Activated naive CD8-positive, alpha-beta T cell treated with anti-CD3 and anti-CD28 coated beads for 36 hours (primary cell): ENCODE measurements at regions not wholly inside any gene's neighbourhood (a gene's known extent, or its start where the extent isn't known, plus 50 kb on each side); places are given as distances from the start of the nearest gene placed in this dataset.
A peak's percentile ranks its signal among the peaks of the same experiment; 100 is the strongest.
"Not testable (repeated sequence)": the region's sequence is repeated elsewhere in the genome, so short reads cannot be mapped to it uniquely, and the experiment has no call there.

Source experiments
- DNase-seq: peaks from one replicate; pipeline ENCODE4 v3.0.0; 2021
- H3K27ac Mint-ChIP-seq: one replicate; pipeline ENCODE4 v1.8.0; 2022; ENCODE audit warnings: mild to moderate bottlenecking, moderate library complexity, mixed read lengths
- H3K27me3 Mint-ChIP-seq: one replicate; pipeline ENCODE4 v1.8.0; 2022; ENCODE audit warnings: mild to moderate bottlenecking, mixed read lengths
- H3K36me3 Mint-ChIP-seq: one replicate; pipeline ENCODE4 v1.8.0; 2021; ENCODE audit warnings: mild to moderate bottlenecking, mixed read lengths
- H3K4me1 Mint-ChIP-seq: one replicate; pipeline ENCODE4 v1.8.0; 2021; ENCODE audit warnings: mixed read lengths
- H3K4me3 Mint-ChIP-seq: one replicate; pipeline ENCODE4 v1.8.0; 2022; ENCODE audit warnings: mild to moderate bottlenecking, moderate library complexity, mixed read lengths
- H3K9me3 Mint-ChIP-seq: one replicate; pipeline ENCODE4 v1.8.0; 2022; ENCODE audit warnings: mixed read lengths

GRCh38 chr1:112827391-112827790 is 112.3 kb upstream of the PPM1J start:
- not testable (repeated sequence) for H3K4me1 Mint-ChIP-seq, H3K9me3 Mint-ChIP-seq, H3K36me3 Mint-ChIP-seq, H3K27me3 Mint-ChIP-seq, H3K4me3 Mint-ChIP-seq, DNase-seq, H3K27ac Mint-ChIP-seq

- H3K9me3 Mint-ChIP-seq, result peaks cover 5% of the 10 kb centered on the region
- no peaks in the 10 kb centered on the region for H3K27me3 Mint-ChIP-seq
- no peaks in the 10 kb centered on the region for H3K36me3 Mint-ChIP-seq
- DNase-seq, result no peak
- H3K27ac Mint-ChIP-seq, result no peak overlapping the region
- H3K4me1 Mint-ChIP-seq, result no peaks in the 10 kb centered on the region
- no peak overlapping the region for H3K4me3 Mint-ChIP-seq
Observed at GRCh38 chr1:112826217-112826944, 111.2 kb upstream of the PPM1J start.

- not testable (repeated sequence) for H3K36me3 Mint-ChIP-seq, H3K4me3 Mint-ChIP-seq, H3K27ac Mint-ChIP-seq, H3K27me3 Mint-ChIP-seq, H3K4me1 Mint-ChIP-seq, DNase-seq, H3K9me3 Mint-ChIP-seq
Observed at GRCh38 chr1:112825563-112826216, 110.6 kb upstream of the PPM1J start.

- H3K36me3 Mint-ChIP-seq, H3K4me3 Mint-ChIP-seq, H3K4me1 Mint-ChIP-seq, DNase-seq, H3K27me3 Mint-ChIP-seq, H3K9me3 Mint-ChIP-seq, H3K27ac Mint-ChIP-seq: not testable (repeated sequence)
Observed at GRCh38 chr1:112825075-112825474, 109.9 kb upstream of the PPM1J start.

GRCh38 chr1:112821307-112822063 is 106.4 kb upstream of the PPM1J start:
- not testable (repeated sequence) for H3K27me3 Mint-ChIP-seq, DNase-seq, H3K9me3 Mint-ChIP-seq, H3K27ac Mint-ChIP-seq, H3K4me3 Mint-ChIP-seq, H3K36me3 Mint-ChIP-seq, H3K4me1 Mint-ChIP-seq

- Mint-ChIP-seq H3K27me3 (peaks cover 3% of the 10 kb centered on the region), H3K36me3 (no peaks in the 10 kb centered on the region), H3K27ac (no peak overlapping the region)
Observed at GRCh38 chr1:112818990-112819689, 104.0 kb upstream of the PPM1J start.

GRCh38 chr1:112817555-112818373 is 102.6 kb upstream of the PPM1J start:
- peaks cover 1% of the 10 kb centered on the region for H3K4me1 Mint-ChIP-seq
- H3K27me3 Mint-ChIP-seq, result peaks cover 3% of the 10 kb centered on the region
- H3K9me3 Mint-ChIP-seq, result no peaks in the 10 kb centered on the region
- no peak overlapping the region for H3K27ac Mint-ChIP-seq
- no peaks in the 10 kb centered on the region for H3K36me3 Mint-ChIP-seq
- no peak overlapping the region for H3K4me3 Mint-ChIP-seq
- no peak for DNase-seq

More at GRCh38 chr1:112818990-112819689, 104.0 kb upstream of the PPM1J start:
- H3K9me3 Mint-ChIP-seq, result peaks cover under 1% of the 10 kb centered on the region
- H3K4me1 Mint-ChIP-seq, result peaks cover 1% of the 10 kb centered on the region
- no peak for DNase-seq
- H3K4me3 Mint-ChIP-seq, result no peak overlapping the region

GRCh38 chr1:112815376-112815775 is 100.2 kb upstream of the PPM1J start:
- no peaks in the 10 kb centered on the region for H3K9me3 Mint-ChIP-seq
- DNase-seq, result no peak
- no peak overlapping the region for H3K27ac Mint-ChIP-seq
- no peak overlapping the region for H3K4me3 Mint-ChIP-seq
- H3K4me1 Mint-ChIP-seq, result peaks cover 1% of the 10 kb centered on the region
- H3K36me3 Mint-ChIP-seq, result no peaks in the 10 kb centered on the region
- H3K27me3 Mint-ChIP-seq, result peaks cover 3% of the 10 kb centered on the region

- H3K36me3 Mint-ChIP-seq, H3K27ac Mint-ChIP-seq, H3K4me3 Mint-ChIP-seq, H3K4me1 Mint-ChIP-seq, H3K27me3 Mint-ChIP-seq, DNase-seq, H3K9me3 Mint-ChIP-seq: not testable (repeated sequence)
Observed at GRCh38 chr1:112814645-112815044, 99.5 kb upstream of the PPM1J start.

- Mint-ChIP-seq H3K4me3 (no peak overlapping the region), H3K36me3 (no peaks in the 10 kb centered on the region), H3K9me3 (no peaks in the 10 kb centered on the region), H3K27ac (no peak overlapping the region), H3K4me1 (no peaks in the 10 kb centered on the region), H3K27me3 (peaks cover 4% of the 10 kb centered on the region)
- DNase-seq, result peak; percentile 62
Observed at GRCh38 chr1:112808861-112809684, 93.9 kb upstream of the PPM1J start.

- no peak for DNase-seq
- H3K9me3 Mint-ChIP-seq, result no peaks in the 10 kb centered on the region
- H3K4me3 Mint-ChIP-seq, result no peak overlapping the region
- H3K36me3 Mint-ChIP-seq, result no peaks in the 10 kb centered on the region
- no peak overlapping the region for H3K27ac Mint-ChIP-seq
- H3K4me1 Mint-ChIP-seq, result no peaks in the 10 kb centered on the region
- peaks cover 4% of the 10 kb centered on the region for H3K27me3 Mint-ChIP-seq
Observed at GRCh38 chr1:112807999-112808398, 92.9 kb upstream of the PPM1J start.

GRCh38 chr1:112807117-112807516 is 92.0 kb upstream of the PPM1J start:
- Mint-ChIP-seq H3K4me3 (no peak overlapping the region), H3K27me3 (peaks cover 4% of the 10 kb centered on the region), H3K27ac (no peak overlapping the region), H3K4me1 (no peaks in the 10 kb centered on the region), H3K36me3 (no peaks in the 10 kb centered on the region), H3K9me3 (no peaks in the 10 kb centered on the region)
- DNase-seq, result no peak

- no peaks in the 10 kb centered on the region for H3K4me1 Mint-ChIP-seq
- H3K4me3 Mint-ChIP-seq, result no peak overlapping the region
- peaks cover 4% of the 10 kb centered on the region for H3K27me3 Mint-ChIP-seq
- H3K9me3 Mint-ChIP-seq, result no peaks in the 10 kb centered on the region
- no peak for DNase-seq
- no peak overlapping the region for H3K27ac Mint-ChIP-seq
- H3K36me3 Mint-ChIP-seq, result no peaks in the 10 kb centered on the region
Observed at GRCh38 chr1:112806090-112806642, 91.0 kb upstream of the PPM1J start.
